Upper lobe of left lung (tissue), 6 donors: ENCODE measurements at regions not wholly inside any gene's neighbourhood (a gene's known extent, or its start where the extent isn't known, plus 50 kb on each side); places are given as distances from the start of the nearest gene placed in this dataset.

Source experiments
- ATAC-seq, 2 donors: fragments of 200-7000 bp; cut with Tn5 transposase; one replicate each; pipeline ENCODE4 v1.9.1; 2022; ENCODE audit warnings: mild to moderate bottlenecking in 2 of 2, moderate library complexity in 2 of 2; ENCODE audit not compliant: low FRiP score in 2 of 2
- DNase-seq, 2 donors: peaks; one replicate each; pipeline ENCODE4 v3.0.0-alpha.2; 2019 to 2020
- H3K27ac ChIP-seq, 4 donors: fragments of 200-600 bp; sonication (generic); one replicate each; pipeline ENCODE4 v1.5.1; 2016 to 2019
- H3K27me3 ChIP-seq, 4 donors: fragments of 200-600 bp; sonication (generic); one replicate each; pipeline ENCODE4 v1.5.1; 2017 to 2019
- H3K36me3 ChIP-seq, 4 donors: fragments of 200-600 bp; sonication (generic); one replicate each; pipeline ENCODE4 v1.5.1; 2016 to 2019
- H3K4me1 ChIP-seq, 4 donors: fragments of 200-600 bp; sonication (generic); one replicate each; pipeline ENCODE4 v1.5.1; 2018 to 2019
- H3K4me3 ChIP-seq, 4 donors: fragments of 200-600 bp; sonication (generic); one replicate each; pipeline ENCODE4 v1.5.1; 2017 to 2019; ENCODE audit warnings: mild to moderate bottlenecking in 2 of 4, moderate library complexity in 1 of 4
- H3K9me3 ChIP-seq, 4 donors: fragments of 200-600 bp; sonication (generic); one replicate each; pipeline ENCODE4 v1.5.1; 2018 to 2019
- CTCF ChIP-seq, 6 experiments: fragments of 450-650 bp in 4 of 6; fragments of 200-600 bp in 2 of 6; sonication (generic) in 2 of 6; IDR thresholded peaks; one replicate each; pipeline ENCODE4 v1.5.1; 2016 to 2019; ENCODE audit warnings: antibody characterized with exemption in 6 of 6
- EP300 ChIP-seq, 4 donors: sonication (generic); formaldehyde crosslinking; IDR thresholded peaks; one replicate each; pipeline ENCODE4 v1.5.1; 2017; ENCODE audit warnings: antibody characterized with exemption in 4 of 4, control low read depth in 2 of 4
- POLR2A ChIP-seq, 4 donors: fragments of 450-650 bp; IDR thresholded peaks; one replicate each; pipeline ENCODE4 v1.5.1; 2016 to 2017; ENCODE audit warnings: antibody characterized with exemption in 4 of 4, mild to moderate bottlenecking in 2 of 4
- POLR2AphosphoS5 ChIP-seq, 2 donors: sonication (generic); formaldehyde crosslinking; IDR thresholded peaks; one replicate each; pipeline ENCODE4 v1.5.1; 2017; ENCODE audit warnings: antibody characterized with exemption in 2 of 2
- WGBS, 2 donors: methylation state at CpG; one replicate each; pipeline ENCODE4 v1.1.5; 2017 to 2018; 5-methylcytosine and 5-hydroxymethylcytosine counted together
- donor health status: DM: no; HTN: no; CAD: no; lungs with moderate emphysema.
- donor health status: DM: no; HTN: yes; CAD: no; lungs with severe emphysema.

- H3K27ac ChIP-seq, result no peak overlapping the region
- H3K27me3 ChIP-seq, result no peaks in the 10 kb centered on the region
- no peak for TF ChIP-seq EP300 (IDR thresholded peaks at IDR 0.05)
- TF ChIP-seq POLR2AphosphoS5 (IDR thresholded peaks at IDR 0.05), result no peak
- no peak for TF ChIP-seq CTCF (IDR thresholded peaks at IDR 0.05)
- TF ChIP-seq POLR2A (IDR thresholded peaks at IDR 0.05), result no peak
- no peaks in the 10 kb centered on the region for H3K36me3 ChIP-seq
- no peak overlapping the region for H3K4me3 ChIP-seq
- DNase-seq, result no peak
- H3K9me3 ChIP-seq, result no peaks in the 10 kb centered on the region
- ATAC-seq, result no peak
- peaks cover 0 to 4% (median 0%) of the 10 kb centered on the region in 4 donors for H3K4me1 ChIP-seq
Measured at GRCh38 chr14:55734731-55735130, 154.7 kb downstream of the KTN1 start.

GRCh38 chr14:55739967-55740648, 160.1 kb downstream of the KTN1 start:
- Histone ChIP-seq H3K27me3 (no peaks in the 10 kb centered on the region), H3K27ac (no peak overlapping the region), H3K36me3 (no peaks in the 10 kb centered on the region), H3K9me3 (no peaks in the 10 kb centered on the region), H3K4me1 (no peaks in the 10 kb centered on the region), H3K4me3 (no peak overlapping the region)
- WGBS, 2 donors, result 69 to 75% methylated on average over 5 to 6 of the region's 6 CpGs
- TF ChIP-seq EP300 (IDR thresholded peaks at IDR 0.05), result no peak
- TF ChIP-seq POLR2A (IDR thresholded peaks at IDR 0.05), result no peak
- TF ChIP-seq POLR2AphosphoS5 (IDR thresholded peaks at IDR 0.05), result no peak
- no peak for TF ChIP-seq CTCF (IDR thresholded peaks at IDR 0.05)
- ATAC-seq (no peak), DNase-seq (no peak)

- H3K9me3 ChIP-seq, result no peaks in the 10 kb centered on the region
- 91 to 100% methylated on average over 1 to 3 of the region's 3 CpGs for WGBS, 2 donors
- DNase-seq (no peak), ATAC-seq (no peak)
- H3K4me3 ChIP-seq, result no peak overlapping the region
- H3K36me3 ChIP-seq, result no peaks in the 10 kb centered on the region
- H3K27ac ChIP-seq, result no peak overlapping the region
- H3K4me1 ChIP-seq, result no peaks in the 10 kb centered on the region
- TF ChIP-seq EP300 (IDR thresholded peaks at IDR 0.05) (no peak), POLR2A (IDR thresholded peaks at IDR 0.05) (no peak)
- H3K27me3 ChIP-seq, result no peaks in the 10 kb centered on the region
Measured at GRCh38 chr14:55740649-55740989, 160.6 kb downstream of the KTN1 start.

- Histone ChIP-seq H3K36me3 (no peaks in the 10 kb centered on the region), H3K9me3 (no peaks in the 10 kb centered on the region), H3K27ac (no peak overlapping the region), H3K4me3 (no peak overlapping the region), H3K27me3 (no peaks in the 10 kb centered on the region), H3K4me1 (no peaks in the 10 kb centered on the region)
- WGBS, 2 donors, result 94 to 95% methylated on average over 5 of the region's 5 CpGs
- no peak for TF ChIP-seq CTCF (IDR thresholded peaks at IDR 0.05)
- no peak for ATAC-seq
- no peak for DNase-seq
Measured at GRCh38 chr14:55741240-55741639, 161.2 kb downstream of the KTN1 start.

- no peaks in the 10 kb centered on the region for H3K9me3 ChIP-seq
- no peak overlapping the region for H3K4me3 ChIP-seq
- H3K27ac ChIP-seq, result no peak overlapping the region
- no peaks in the 10 kb centered on the region for H3K36me3 ChIP-seq
- no peaks in the 10 kb centered on the region for H3K27me3 ChIP-seq
- WGBS, 2 donors, result 86 to 93% methylated on average over 6 of the region's 6 CpGs
- ATAC-seq, result no peak
- no peak for TF ChIP-seq EP300 (IDR thresholded peaks at IDR 0.05)
- no peak for TF ChIP-seq POLR2AphosphoS5 (IDR thresholded peaks at IDR 0.05)
- no peak for TF ChIP-seq CTCF (IDR thresholded peaks at IDR 0.05)
- no peak for TF ChIP-seq POLR2A (IDR thresholded peaks at IDR 0.05)
- DNase-seq, result no peak
- no peaks in the 10 kb centered on the region for H3K4me1 ChIP-seq
Measured at GRCh38 chr14:55743551-55743950, 163.5 kb downstream of the KTN1 start.
